Neuronal stem cell (in vitro differentiated cells): ENCODE measurements at regions not wholly inside any gene's neighbourhood (a gene's known extent, or its start where the extent isn't known, plus 50 kb on each side); places are given as distances from the start of the nearest gene placed in this dataset.
A peak's percentile ranks its signal among the peaks of the same experiment; 100 is the strongest.

ENCODE experiments used
- DNase-seq: peaks from one replicate; pipeline ENCODE4 v3.0.0-alpha.2; 2013; ENCODE audit warnings: low spot score
- H2AFZ ChIP-seq: one replicate; pipeline ENCODE4 v1.6.1; 2013; ENCODE audit warnings: mild to moderate bottlenecking, low read length, inconsistent platforms
- H2AK5ac ChIP-seq: 2 replicates; pipeline ENCODE4 v1.6.1; 2013; ENCODE audit warnings: low read depth, mild to moderate bottlenecking, inconsistent platforms, low read length, moderate library complexity, mixed read lengths
- H2BK120ac ChIP-seq: 2 replicates; pipeline ENCODE4 v1.6.1; 2013; ENCODE audit warnings: low read depth, mild to moderate bottlenecking, inconsistent platforms, low read length, moderate library complexity, mixed read lengths
- H2BK12ac ChIP-seq: one replicate; pipeline ENCODE4 v1.6.1; 2013; ENCODE audit warnings: low read length, inconsistent platforms
- H2BK15ac ChIP-seq: 2 replicates; pipeline ENCODE4 v1.6.1; 2013; ENCODE audit warnings: mild to moderate bottlenecking, low read length, inconsistent platforms, mixed read lengths
- H2BK5ac ChIP-seq: one replicate; pipeline ENCODE4 v1.6.1; 2013; ENCODE audit warnings: inconsistent platforms, mild to moderate bottlenecking, low read length, moderate library complexity
- H3K14ac ChIP-seq: one replicate; pipeline ENCODE4 v1.6.1; 2013; ENCODE audit warnings: low read length, inconsistent platforms
- H3K18ac ChIP-seq: 2 replicates; pipeline ENCODE4 v1.6.1; 2013; ENCODE audit warnings: low read length, inconsistent platforms
- H3K23ac ChIP-seq: 2 replicates; pipeline ENCODE4 v1.6.1; 2013; ENCODE audit warnings: low read depth, mild to moderate bottlenecking, mixed read lengths, low read length, inconsistent platforms; ENCODE audit not compliant: poor library complexity
- H3K27ac ChIP-seq: replicated peaks from 3 replicates; pipeline ENCODE4 v1.5.1; 2013; ENCODE audit warnings: low read length, inconsistent platforms
- H3K27me3 ChIP-seq, 3 experiments: 2 replicates each; pipeline ENCODE4 v1.6.1; 2013; ENCODE audit warnings: low read length in 3 of 3, mild to moderate bottlenecking in 2 of 3, inconsistent platforms in 1 of 3, low read depth in 1 of 3, mixed read lengths in 1 of 3, moderate library complexity in 1 of 3; ENCODE audit not compliant: control insufficient read depth in 3 of 3, insufficient read depth in 3 of 3
- H3K36me3 ChIP-seq, 2 donors: replicated peaks in 1 of 2; 2 replicates each; pipeline ENCODE4 v1.6.1; 2013; ENCODE audit warnings: low read length in 2 of 2; ENCODE audit not compliant: control insufficient read depth in 2 of 2, insufficient read depth in 2 of 2
- H3K4ac ChIP-seq: 2 replicates; pipeline ENCODE4 v1.6.1; 2013; ENCODE audit warnings: inconsistent platforms, mild to moderate bottlenecking, low read length, moderate library complexity
- H3K4me1 ChIP-seq, 2 donors: 1 replicate in 1 of 2; 2 replicates in 1 of 2; pipeline ENCODE4 v1.6.1; 2013; ENCODE audit warnings: low read length in 2 of 2, low read depth in 1 of 2; ENCODE audit not compliant: control insufficient read depth in 2 of 2, insufficient read depth in 1 of 2
- H3K4me2 ChIP-seq: one replicate; pipeline ENCODE4 v1.6.1; 2013; ENCODE audit warnings: mild to moderate bottlenecking, low read length, inconsistent platforms; ENCODE audit not compliant: insufficient read depth, poor library complexity, severe bottlenecking
- H3K4me3 ChIP-seq, 2 donors: 2 replicates each; pipeline ENCODE4 v1.5.1; 2013; ENCODE audit warnings: low read length in 2 of 2, mild to moderate bottlenecking in 2 of 2, inconsistent platforms in 1 of 2, moderate library complexity in 1 of 2
- H3K79me1 ChIP-seq: one replicate; pipeline ENCODE4 v1.6.1; 2013; ENCODE audit warnings: low read depth, mild to moderate bottlenecking, inconsistent platforms, low read length, moderate library complexity
- H3K9ac ChIP-seq: one replicate; pipeline ENCODE4 v1.6.1; 2013; ENCODE audit warnings: mild to moderate bottlenecking, low read depth, low read length, inconsistent platforms; ENCODE audit not compliant: poor library complexity
- H3K9me3 ChIP-seq, 2 donors: replicated peaks in 1 of 2; 2 replicates each; pipeline versions ENCODE3 to v1.6.1; 2013; ENCODE audit warnings: low read length in 2 of 2, mild to moderate bottlenecking in 2 of 2, inconsistent platforms in 1 of 2, low read depth in 1 of 2, mixed read lengths in 1 of 2, moderate library complexity in 1 of 2; ENCODE audit not compliant: control insufficient read depth in 2 of 2, insufficient read depth in 1 of 2
- H4K8ac ChIP-seq: one replicate; pipeline ENCODE4 v1.6.1; 2013; ENCODE audit warnings: low read depth, mild to moderate bottlenecking, inconsistent platforms, low read length, moderate library complexity
- H4K91ac ChIP-seq: one replicate; pipeline ENCODE4 v1.6.1; 2013; ENCODE audit warnings: low read length, low read depth, mild to moderate bottlenecking, inconsistent platforms; ENCODE audit not compliant: poor library complexity
- WGBS, 2 donors: extraction: QIAGEN DNeasy Blood & Tissue Kit; methylation state at CpG; one replicate each; pipeline ENCODE4 v1.1.7; 2013; ENCODE audit warnings: missing lambda C conversion rate in 2 of 2, mixed read lengths in 1 of 2; ENCODE audit not compliant: insufficient read length in 2 of 2, insufficient replicate concordance in 1 of 2; ENCODE audit errors: extremely low coverage in 2 of 2; 5-methylcytosine and 5-hydroxymethylcytosine counted together

GRCh38 chr7:42714356-42714755, 197.5 kb downstream of the C7orf25 start:
- no CpG with 5 or more reads among the region's 2 CpGs for WGBS, 2 donors
- Histone ChIP-seq H2AFZ (no peak overlapping the region), H3K4me3 (no peak overlapping the region), H2BK5ac (no peak overlapping the region), H2BK12ac (no peak overlapping the region), H3K23ac (no peak overlapping the region), H2BK15ac (no peak overlapping the region), H3K27me3 (no peaks in the 10 kb centered on the region), H3K4me1 (peaks cover 0 to under 1% of the 10 kb centered on the region in 2 donors), H4K8ac (no peak overlapping the region), H3K79me1 (no peaks in the 10 kb centered on the region), H3K9me3 (peaks cover 0 to 5% of the 10 kb centered on the region in 2 donors), H3K14ac (no peak overlapping the region), H2AK5ac (no peak overlapping the region), H3K27ac (no peak overlapping the region), H4K91ac (no peak overlapping the region), H3K18ac (no peak overlapping the region), H3K36me3 (no peaks in the 10 kb centered on the region), H3K9ac (no peak overlapping the region), H3K4me2 (no peak overlapping the region), H2BK120ac (no peak overlapping the region), H3K4ac (no peak overlapping the region)
- DNase-seq = no peak

GRCh38 chr7:42709284-42709683, 202.6 kb downstream of the C7orf25 start:
- peaks cover 0 to 4% of the 10 kb centered on the region in 2 donors for H3K9me3 ChIP-seq
- H2BK12ac ChIP-seq = no peak overlapping the region
- no peak overlapping the region for H2BK120ac ChIP-seq
- H3K27me3 ChIP-seq = no peaks in the 10 kb centered on the region
- no peak overlapping the region for H3K18ac ChIP-seq
- no peak overlapping the region for H2BK5ac ChIP-seq
- H3K36me3 ChIP-seq = no peaks in the 10 kb centered on the region
- no peak overlapping the region for H3K4me3 ChIP-seq
- peak overlapping the region; percentile 56 for H2AFZ ChIP-seq
- no peak overlapping the region for H4K8ac ChIP-seq
- no peak overlapping the region for H3K9ac ChIP-seq
- H3K23ac ChIP-seq = no peak overlapping the region
- H3K79me1 ChIP-seq = no peaks in the 10 kb centered on the region
- no peak for DNase-seq
- H3K27ac ChIP-seq = no peak overlapping the region
- no peak overlapping the region for H3K14ac ChIP-seq
- no CpG with 5 or more reads among the region's 3 CpGs for WGBS, 2 donors
- H3K4me1 ChIP-seq = peaks cover 0 to 1% of the 10 kb centered on the region in 2 donors
- no peak overlapping the region for H3K4me2 ChIP-seq
- no peak overlapping the region for H2BK15ac ChIP-seq
- H3K4ac ChIP-seq = no peak overlapping the region
- H2AK5ac ChIP-seq = no peak overlapping the region
- no peak overlapping the region for H4K91ac ChIP-seq

DNA sequence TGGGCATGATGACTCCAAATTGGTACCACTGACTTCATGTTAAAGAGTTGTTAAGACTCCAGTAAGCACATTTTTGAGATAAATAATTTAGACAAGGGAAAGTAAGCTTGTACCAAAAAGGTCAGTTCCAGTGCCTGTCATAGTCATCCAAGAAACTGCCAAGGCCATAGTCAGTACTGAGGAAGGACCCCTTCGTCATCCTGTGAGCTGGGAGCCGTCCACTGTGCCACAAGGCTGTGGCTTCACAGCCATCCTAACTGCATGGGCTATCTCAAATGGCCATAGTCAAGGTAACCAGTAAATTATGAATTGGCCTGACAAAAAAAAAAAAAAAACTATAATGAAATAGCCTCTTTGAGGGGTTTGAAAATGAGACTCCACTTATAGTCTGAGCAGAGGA, 207.2 kb downstream of the C7orf25 start:
- Histone ChIP-seq H3K9me3 (no peaks in the 10 kb centered on the region), H3K4ac (no peak overlapping the region), H3K23ac (no peak overlapping the region), H3K14ac (no peak overlapping the region), H3K27me3 (no peaks in the 10 kb centered on the region), H3K79me1 (no peaks in the 10 kb centered on the region), H3K27ac (no peak overlapping the region), H3K4me3 (no peak overlapping the region), H3K4me1 (peaks cover 0 to 1% of the 10 kb centered on the region in 2 donors), H2BK12ac (no peak overlapping the region), H4K91ac (no peak overlapping the region), H3K18ac (no peak overlapping the region), H3K4me2 (no peak overlapping the region), H2BK15ac (no peak overlapping the region), H2AK5ac (no peak overlapping the region), H4K8ac (no peak overlapping the region), H2AFZ (no peak overlapping the region), H3K9ac (no peak overlapping the region), H2BK120ac (no peak overlapping the region), H2BK5ac (no peak overlapping the region), H3K36me3 (no peaks in the 10 kb centered on the region)
- WGBS, 2 donors = no CpG with 5 or more reads among the region's 2 CpGs
- no peak for DNase-seq

- H3K27ac ChIP-seq = no peak overlapping the region
- no peaks in the 10 kb centered on the region for H3K27me3 ChIP-seq
- no peaks in the 10 kb centered on the region for H3K79me1 ChIP-seq
- no peak overlapping the region for H3K4me2 ChIP-seq
- no CpG with 5 or more reads among the region's 1 CpG for WGBS, 2 donors
- H4K8ac ChIP-seq = no peak overlapping the region
- no peaks in the 10 kb centered on the region for H3K36me3 ChIP-seq
- no peak overlapping the region for H2BK5ac ChIP-seq
- H3K9ac ChIP-seq = no peak overlapping the region
- H3K4me1 ChIP-seq = no peaks in the 10 kb centered on the region
- H2AK5ac ChIP-seq = no peak overlapping the region
- H3K23ac ChIP-seq = no peak overlapping the region
- no peak overlapping the region for H3K4me3 ChIP-seq
- no peaks in the 10 kb centered on the region for H3K9me3 ChIP-seq
- no peak overlapping the region for H2BK15ac ChIP-seq
- no peak overlapping the region for H3K4ac ChIP-seq
- H2BK12ac ChIP-seq = no peak overlapping the region
- peak overlapping the region; percentile 31 for H2AFZ ChIP-seq
- no peak overlapping the region for H3K18ac ChIP-seq
- no peak overlapping the region for H2BK120ac ChIP-seq
- no peak overlapping the region for H3K14ac ChIP-seq
- H4K91ac ChIP-seq = no peak overlapping the region
- no peak for DNase-seq
These were observed 209.2 kb downstream of the C7orf25 start for GRCh38 chr7:42702647-42703046.
